Amniotic epithelial cell (primary cell): ENCODE measurements at regions not wholly inside any gene's neighbourhood (a gene's known extent, or its start where the extent isn't known, plus 50 kb on each side); places are given as distances from the start of the nearest gene placed in this dataset.

ENCODE experiments used
- DNase-seq: peaks from one replicate; pipeline ENCODE4 v3.0.0-alpha.2; 2010; ENCODE audit warnings: low read depth

GRCh38 chr17:34527908-34528470, 51.4 kb upstream of the TMEM132E start:
- no peak for DNase-seq

GRCh38 chr17:34527136-34527907, 52.1 kb upstream of the TMEM132E start:
- no peak for DNase-seq

- DNase-seq: no peak
Measured at GRCh38 chr17:34525651-34526050, 53.7 kb upstream of the TMEM132E start.

GRCh38 chr17:34521955-34522354, 57.4 kb upstream of the TMEM132E start:
- no peak for DNase-seq

- DNase-seq: no peak
Measured at GRCh38 chr17:34519282-34519681, 60.1 kb upstream of the TMEM132E start.

- no peak for DNase-seq
Measured at GRCh38 chr17:34517406-34517805, 62.0 kb upstream of the TMEM132E start.

GRCh38 chr17:34511931-34512330, 67.5 kb upstream of the TMEM132E start:
- no peak for DNase-seq

- no peak for DNase-seq
Measured at GRCh38 chr17:34511265-34511664, 68.1 kb upstream of the TMEM132E start.

GRCh38 chr17:34504814-34505484, 74.4 kb upstream of the TMEM132E start:
- no peak for DNase-seq

- no peak for DNase-seq
Measured at GRCh38 chr17:34503528-34504195, 75.7 kb upstream of the TMEM132E start.

GRCh38 chr17:34502426-34502825, 77.0 kb upstream of the TMEM132E start:
- no peak for DNase-seq

GRCh38 chr17:34499576-34499975, 79.8 kb upstream of the TMEM132E start:
- peak; percentile 0 for DNase-seq

GRCh38 chr17:34493917-34494316, 85.5 kb upstream of the TMEM132E start:
- no peak for DNase-seq

- DNase-seq: no peak
Measured at GRCh38 chr17:34487626-34488025, 91.8 kb upstream of the TMEM132E start.

- no peak for DNase-seq
Measured at GRCh38 chr17:34486761-34487160, 92.6 kb upstream of the TMEM132E start.

- DNase-seq: no peak
Measured at GRCh38 chr17:34485999-34486398, 93.4 kb upstream of the TMEM132E start.

- DNase-seq: no peak
Measured at GRCh38 chr17:34484193-34484733, 95.1 kb upstream of the TMEM132E start.

- no peak for DNase-seq
Measured at GRCh38 chr17:34482730-34483129, 96.7 kb upstream of the TMEM132E start.

GRCh38 chr17:34481779-34482178, 97.6 kb upstream of the TMEM132E start:
- no peak for DNase-seq

- DNase-seq: no peak
Measured at GRCh38 chr17:34479371-34479770, 100.0 kb upstream of the TMEM132E start.

GRCh38 chr17:34478244-34478643, 101.1 kb upstream of the TMEM132E start:
- DNase-seq: no peak

- DNase-seq: no peak
Measured at GRCh38 chr17:34475296-34475695, 104.1 kb upstream of the TMEM132E start.
